ENCODE measurements at regions not wholly inside any gene's neighbourhood (a gene's known extent, or its start where the extent isn't known, plus 50 kb on each side); places are given as distances from the start of the nearest gene placed in this dataset.

GRCh38 chr5:135694906-135695305, 116.1 kb upstream of the CXCL14 start:
- Histone ChIP-seq H3K27ac (no peak overlapping the region), H3K36me3 (no peaks in the 10 kb centered on the region), H3K27me3 (no peaks in the 10 kb centered on the region), H3K4me3 (no peak overlapping the region), H3K9me3 (no peaks in the 10 kb centered on the region), H3K4me1 (peaks cover 0 to 3% (median 0%) of the 10 kb centered on the region in 4 donors)
- TF ChIP-seq POLR2A (IDR thresholded peaks at IDR 0.05): no peak
- no peak for TF ChIP-seq POLR2AphosphoS5 (IDR thresholded peaks at IDR 0.05)
- no peak for TF ChIP-seq EP300 (IDR thresholded peaks at IDR 0.05; ENCODE audit: low read depth)
- no peak for TF ChIP-seq CTCF (IDR thresholded peaks at IDR 0.05)
- no peak for DNase-seq
- 82% methylated on average over 5 of the region's 5 CpGs; no CpG with 5 or more reads in 1 of the 2 donors for WGBS, 2 donors (ENCODE audit: low coverage in 1 of 2)
- in situ Hi-C loops (cut with MboI; ENCODE audit: low pct_ligation_motif_present in 1 of 4, low pct_unique_long_range_greater_than_20kb in 1 of 4, low sequenced_read_pairs in 3 of 4) (no loop called here), intact Hi-C loops (cut with DNase I; ENCODE audit: low total_unique reads) (no loop called here)

- H3K36me3 ChIP-seq: no peaks in the 10 kb centered on the region
- in situ Hi-C loops (cut with MboI; ENCODE audit: low pct_ligation_motif_present in 1 of 4, low pct_unique_long_range_greater_than_20kb in 1 of 4, low sequenced_read_pairs in 3 of 4) (no loop called here), intact Hi-C loops (cut with DNase I; ENCODE audit: low total_unique reads) (no loop called here)
- H3K9me3 ChIP-seq: no peaks in the 10 kb centered on the region
- H3K4me1 ChIP-seq: peaks cover 0 to 3% (median 0%) of the 10 kb centered on the region in 4 donors
- H3K4me3 ChIP-seq: no peak overlapping the region
- TF ChIP-seq CTCF (IDR thresholded peaks at IDR 0.05): no peak
- no peak for TF ChIP-seq POLR2AphosphoS5 (IDR thresholded peaks at IDR 0.05)
- TF ChIP-seq EP300 (IDR thresholded peaks at IDR 0.05; ENCODE audit: low read depth): no peak
- TF ChIP-seq POLR2A (IDR thresholded peaks at IDR 0.05): no peak
- no peak for DNase-seq
- WGBS, 2 donors (ENCODE audit: low coverage in 1 of 2): 60% methylated on average over 9 of the region's 9 CpGs; no CpG with 5 or more reads in 1 of the 2 donors
- H3K27me3 ChIP-seq: no peaks in the 10 kb centered on the region
- no peak overlapping the region for H3K27ac ChIP-seq
These were observed 115.2 kb upstream of the CXCL14 start for GRCh38 chr5:135694012-135694411.

- no peak overlapping the region for H3K4me3 ChIP-seq
- H3K27ac ChIP-seq: no peak overlapping the region
- 95% methylated on average over 8 of the region's 8 CpGs; no CpG with 5 or more reads in 1 of the 2 donors for WGBS, 2 donors (ENCODE audit: low coverage in 1 of 2)
- no peaks in the 10 kb centered on the region for H3K9me3 ChIP-seq
- peaks cover 0 to 3% (median 0%) of the 10 kb centered on the region in 4 donors for H3K4me1 ChIP-seq
- no peaks in the 10 kb centered on the region for H3K36me3 ChIP-seq
- intact Hi-C loops (cut with DNase I; ENCODE audit: low total_unique reads): no loop called here
- H3K27me3 ChIP-seq: no peaks in the 10 kb centered on the region
- in situ Hi-C loops (cut with MboI; ENCODE audit: low pct_ligation_motif_present in 1 of 4, low pct_unique_long_range_greater_than_20kb in 1 of 4, low sequenced_read_pairs in 3 of 4): no loop called here
- TF ChIP-seq EP300 (IDR thresholded peaks at IDR 0.05; ENCODE audit: low read depth) (no peak), POLR2AphosphoS5 (IDR thresholded peaks at IDR 0.05) (no peak), POLR2A (IDR thresholded peaks at IDR 0.05) (no peak), CTCF (IDR thresholded peaks at IDR 0.05) (no peak)
- DNase-seq: no peak
These were observed 114.7 kb upstream of the CXCL14 start for GRCh38 chr5:135693371-135693955.

- Histone ChIP-seq H3K36me3 (no peaks in the 10 kb centered on the region), H3K27me3 (no peaks in the 10 kb centered on the region), H3K9me3 (no peaks in the 10 kb centered on the region), H3K4me1 (peaks cover 0 to 3% (median 0%) of the 10 kb centered on the region in 4 donors), H3K4me3 (no peak overlapping the region), H3K27ac (no peak overlapping the region)
- in situ Hi-C loops (cut with MboI; ENCODE audit: low pct_ligation_motif_present in 1 of 4, low pct_unique_long_range_greater_than_20kb in 1 of 4, low sequenced_read_pairs in 3 of 4): no loop called here
- TF ChIP-seq CTCF (IDR thresholded peaks at IDR 0.05): no peak
- no peak for TF ChIP-seq EP300 (IDR thresholded peaks at IDR 0.05; ENCODE audit: low read depth)
- no peak for TF ChIP-seq POLR2AphosphoS5 (IDR thresholded peaks at IDR 0.05)
- no peak for DNase-seq
- 63% methylated on average over 3 to 6 of the region's 6 CpGs for WGBS, 2 donors (ENCODE audit: low coverage in 1 of 2)
- intact Hi-C loops (cut with DNase I; ENCODE audit: low total_unique reads): no loop called here
These were observed 112.3 kb upstream of the CXCL14 start for GRCh38 chr5:135691044-135691443.
